ENCODE measurements at regions not wholly inside any gene's neighbourhood (a gene's known extent, or its start where the extent isn't known, plus 50 kb on each side); places are given as distances from the start of the nearest gene placed in this dataset.

GRCh38 chr6:158914923-158915322, 85.1 kb downstream of the RSPH3 start:
- no peaks in the 10 kb centered on the region for H3F3A ChIP-seq (ENCODE audit: low read depth)
- TF ChIP-seq CTCF (conservative IDR thresholded peaks at IDR 0.05; ENCODE audit: low read length): no peak
- H3K9me3 ChIP-seq (ENCODE audit: insufficient read depth, low read depth, low read length): no peaks in the 10 kb centered on the region
- H3K27me3 ChIP-seq (ENCODE audit: insufficient read depth, low read length, poor library complexity, severe bottlenecking): no peaks in the 10 kb centered on the region
- no peaks in the 10 kb centered on the region for H3K9me2 ChIP-seq (replicated peaks; ENCODE audit: low read depth, low read length)
- no peak overlapping the region for H3K4me3 ChIP-seq (ENCODE audit: low read length, poor library complexity, severe bottlenecking)
- H3K9ac ChIP-seq (ENCODE audit: low read depth, low read length, poor library complexity, severe bottlenecking): no peak overlapping the region
- H2AFZ ChIP-seq (ENCODE audit: low read length): no peak overlapping the region
- no peaks in the 10 kb centered on the region for H3K79me2 ChIP-seq (ENCODE audit: insufficient read depth, low read length)
- H4K20me1 ChIP-seq (ENCODE audit: insufficient read depth, low read length, poor library complexity, severe bottlenecking): no peaks in the 10 kb centered on the region
- no peak overlapping the region for H3K4me2 ChIP-seq (ENCODE audit: low read depth, low read length, poor library complexity, severe bottlenecking)
- H3K36me3 ChIP-seq (ENCODE audit: insufficient read depth, low read length): no peaks in the 10 kb centered on the region
- peaks cover 9% of the 10 kb centered on the region for H3K4me1 ChIP-seq (ENCODE audit: insufficient read depth, low read length, poor library complexity, severe bottlenecking)

- Histone ChIP-seq H3K79me2 (ENCODE audit: insufficient read depth, low read length) (no peaks in the 10 kb centered on the region), H2AFZ (ENCODE audit: low read length) (no peak overlapping the region), H3K9me3 (ENCODE audit: insufficient read depth, low read depth, low read length) (no peaks in the 10 kb centered on the region), H3K9me2 (replicated peaks; ENCODE audit: low read depth, low read length) (no peaks in the 10 kb centered on the region), H3K4me1 (ENCODE audit: insufficient read depth, low read length, poor library complexity, severe bottlenecking) (peaks cover 9% of the 10 kb centered on the region), H3K36me3 (ENCODE audit: insufficient read depth, low read length) (no peaks in the 10 kb centered on the region), H3K4me2 (ENCODE audit: low read depth, low read length, poor library complexity, severe bottlenecking) (no peak overlapping the region), H3K27me3 (ENCODE audit: insufficient read depth, low read length, poor library complexity, severe bottlenecking) (no peaks in the 10 kb centered on the region), H3K9ac (ENCODE audit: low read depth, low read length, poor library complexity, severe bottlenecking) (no peak overlapping the region), H3K4me3 (ENCODE audit: low read length, poor library complexity, severe bottlenecking) (no peak overlapping the region), H4K20me1 (ENCODE audit: insufficient read depth, low read length, poor library complexity, severe bottlenecking) (no peaks in the 10 kb centered on the region), H3F3A (ENCODE audit: low read depth) (no peaks in the 10 kb centered on the region)
- TF ChIP-seq EZH2phosphoT487 (IDR thresholded peaks at IDR 0.05; ENCODE audit: borderline replicate concordance) (no peak), CTCF (conservative IDR thresholded peaks at IDR 0.05; ENCODE audit: low read length) (no peak)
Measured at GRCh38 chr6:158913580-158913979, 86.4 kb downstream of the RSPH3 start.

- Histone ChIP-seq H4K20me1 (ENCODE audit: insufficient read depth, low read length, poor library complexity, severe bottlenecking) (no peaks in the 10 kb centered on the region), H3K9me2 (replicated peaks; ENCODE audit: low read depth, low read length) (no peaks in the 10 kb centered on the region), H3K9ac (ENCODE audit: low read depth, low read length, poor library complexity, severe bottlenecking) (no peak overlapping the region), H3K4me3 (ENCODE audit: low read length, poor library complexity, severe bottlenecking) (no peak overlapping the region), H3K9me3 (ENCODE audit: insufficient read depth, low read depth, low read length) (no peaks in the 10 kb centered on the region), H3K79me2 (ENCODE audit: insufficient read depth, low read length) (no peaks in the 10 kb centered on the region), H3K36me3 (ENCODE audit: insufficient read depth, low read length) (no peaks in the 10 kb centered on the region), H2AFZ (ENCODE audit: low read length) (no peak overlapping the region), H3K4me1 (ENCODE audit: insufficient read depth, low read length, poor library complexity, severe bottlenecking) (peaks cover 9% of the 10 kb centered on the region), H3K27me3 (ENCODE audit: insufficient read depth, low read length, poor library complexity, severe bottlenecking) (no peaks in the 10 kb centered on the region), H3F3A (ENCODE audit: low read depth) (no peaks in the 10 kb centered on the region), H3K4me2 (ENCODE audit: low read depth, low read length, poor library complexity, severe bottlenecking) (no peak overlapping the region)
- TF ChIP-seq EZH2phosphoT487 (IDR thresholded peaks at IDR 0.05; ENCODE audit: borderline replicate concordance) (no peak), CTCF (conservative IDR thresholded peaks at IDR 0.05; ENCODE audit: low read length) (no peak)
Measured at GRCh38 chr6:158912655-158913054, 87.3 kb downstream of the RSPH3 start.
